ENCODE measurements at regions not wholly inside any gene's neighbourhood (a gene's known extent, or its start where the extent isn't known, plus 50 kb on each side); places are given as distances from the start of the nearest gene placed in this dataset.

DNA sequence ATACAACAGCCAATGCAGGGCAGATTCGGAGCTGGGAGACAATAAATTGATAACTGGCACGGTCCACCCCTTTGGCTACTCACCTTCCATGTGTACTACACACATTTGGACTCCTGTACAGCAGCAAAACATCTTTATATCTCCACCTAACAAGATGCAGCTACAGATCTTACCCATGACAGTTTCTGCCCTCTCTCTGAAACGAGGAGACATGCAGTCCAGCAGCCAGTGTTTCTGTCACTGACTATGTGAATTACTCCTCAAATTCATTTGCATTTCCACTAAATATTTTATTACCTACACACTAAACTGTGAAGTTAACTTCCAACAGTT is 58.7 kb upstream of the BEGAIN start:
- Histone ChIP-seq H3K27ac (ENCODE audit: low read depth in 1 of 3, low read length in 2 of 3) (no peak overlapping the region), H3K36me3 (ENCODE audit: control insufficient read depth in 3 of 3, insufficient read depth in 2 of 3, low read depth in 1 of 3, low read length in 3 of 3) (no peaks in the 10 kb centered on the region), H3K4me3 (ENCODE audit: low read depth in 1 of 3, low read length in 3 of 3) (no peak overlapping the region), H3K27me3 (ENCODE audit: control insufficient read depth in 3 of 3, insufficient read depth in 3 of 3, low read length in 3 of 3) (no peaks in the 10 kb centered on the region), H3K9me3 (ENCODE audit: control insufficient read depth in 2 of 2, insufficient read depth in 1 of 2, low read depth in 1 of 2, low read length in 1 of 2) (peaks cover 0 to 2% of the 10 kb centered on the region in 2 donors), H3K4me1 (ENCODE audit: control insufficient read depth in 3 of 3, insufficient read depth in 2 of 3, low read depth in 1 of 3, low read length in 2 of 3) (peaks cover 0 to 21% (median 8%) of the 10 kb centered on the region in 3 donors)
- WGBS, 3 donors = 29 to 41% (median 32%) methylated on average over 3 of the region's 3 CpGs
- FAIRE-seq = no peak
- no peak for DNase-seq

DNA sequence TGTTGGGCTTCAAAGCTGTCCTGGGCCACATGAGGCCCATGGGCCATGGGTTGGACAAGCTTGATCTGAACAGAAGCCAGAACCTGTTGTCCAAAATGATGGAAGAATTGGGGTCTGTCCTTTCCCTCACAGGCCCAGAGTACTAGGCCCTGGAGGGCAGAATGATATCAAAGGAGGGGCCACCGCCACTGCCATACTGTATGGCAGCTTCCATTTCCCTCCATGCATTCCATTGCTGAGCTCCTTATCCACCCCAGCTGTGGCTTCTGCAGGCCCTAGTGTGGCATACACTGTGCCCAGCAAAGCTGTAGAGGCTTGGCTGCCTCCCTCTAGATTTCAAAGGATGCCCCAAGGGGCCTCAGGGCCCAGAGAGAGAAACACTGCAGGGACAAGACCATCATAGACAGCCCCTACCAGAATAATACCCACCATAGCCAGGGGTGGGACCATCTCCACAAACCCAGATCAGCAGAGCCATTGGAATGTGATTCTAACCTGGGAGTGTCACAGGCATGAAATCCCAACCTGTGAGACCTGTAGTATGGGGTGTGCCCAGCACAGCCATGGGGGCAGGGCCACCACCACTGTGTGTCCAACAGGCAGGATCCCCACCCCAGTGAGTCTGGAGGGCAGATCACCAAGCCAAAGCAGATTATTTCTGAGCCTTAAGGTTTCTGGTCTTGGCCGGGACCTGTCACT is 61.4 kb upstream of the BEGAIN start:
- DNase-seq = peak in 1 of 2 donors; percentile 82
- Histone ChIP-seq H3K4me1 (ENCODE audit: control insufficient read depth in 3 of 3, insufficient read depth in 2 of 3, low read depth in 1 of 3, low read length in 2 of 3) (peaks cover 0 to 9% (median 6%) of the 10 kb centered on the region in 3 donors), H3K9me3 (ENCODE audit: control insufficient read depth in 2 of 2, insufficient read depth in 1 of 2, low read depth in 1 of 2, low read length in 1 of 2) (peaks cover 0 to 2% of the 10 kb centered on the region in 2 donors), H3K27ac (ENCODE audit: low read depth in 1 of 3, low read length in 2 of 3) (peak overlapping the region in 2 of 3 donors; percentile 22 to 91), H3K4me3 (ENCODE audit: low read depth in 1 of 3, low read length in 3 of 3) (no peak overlapping the region), H3K27me3 (ENCODE audit: control insufficient read depth in 3 of 3, insufficient read depth in 3 of 3, low read length in 3 of 3) (peaks cover 0 to 2% (median 0%) of the 10 kb centered on the region in 3 donors), H3K36me3 (ENCODE audit: control insufficient read depth in 3 of 3, insufficient read depth in 2 of 3, low read depth in 1 of 3, low read length in 3 of 3) (no peaks in the 10 kb centered on the region)
- whole genome bisulfite sequencing, 3 donors = 49 to 78% (median 77%) methylated on average over 2 of the region's 2 CpGs
- no peak for FAIRE-seq

DNA sequence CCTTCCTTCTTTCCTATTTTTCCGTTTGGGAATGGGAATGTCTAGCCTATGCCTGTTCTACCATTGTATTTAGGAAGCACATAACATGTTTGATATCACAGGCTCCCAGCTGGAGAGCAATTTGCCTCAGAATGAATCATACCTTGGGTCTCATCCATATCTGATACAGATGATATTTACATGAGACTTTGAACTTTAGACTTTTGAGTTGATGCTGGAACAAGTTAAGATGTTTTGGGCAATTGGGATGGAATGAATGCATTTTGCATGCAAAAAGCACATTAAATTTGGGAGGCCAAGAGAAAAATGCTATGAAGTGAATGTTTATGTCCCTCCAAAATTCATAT is 61.9 kb upstream of the BEGAIN start:
- H3K36me3 ChIP-seq (ENCODE audit: control insufficient read depth in 3 of 3, insufficient read depth in 2 of 3, low read depth in 1 of 3, low read length in 3 of 3) = no peaks in the 10 kb centered on the region
- no peak overlapping the region for H3K4me3 ChIP-seq (ENCODE audit: low read depth in 1 of 3, low read length in 3 of 3)
- H3K27ac ChIP-seq (ENCODE audit: low read depth in 1 of 3, low read length in 2 of 3) = peak overlapping the region in 2 of 3 donors; percentile 22 to 91
- no peak for FAIRE-seq
- H3K4me1 ChIP-seq (ENCODE audit: control insufficient read depth in 3 of 3, insufficient read depth in 2 of 3, low read depth in 1 of 3, low read length in 2 of 3) = peaks cover 0 to 9% (median 6%) of the 10 kb centered on the region in 3 donors
- peak in 1 of 2 donors; percentile 87 for DNase-seq
- 0 to 44% (median 6%) methylated on average over 1 of the region's 1 CpG for WGBS, 3 donors
- peaks cover 0 to 2% of the 10 kb centered on the region in 2 donors for H3K9me3 ChIP-seq (ENCODE audit: control insufficient read depth in 2 of 2, insufficient read depth in 1 of 2, low read depth in 1 of 2, low read length in 1 of 2)
- H3K27me3 ChIP-seq (ENCODE audit: control insufficient read depth in 3 of 3, insufficient read depth in 3 of 3, low read length in 3 of 3) = peaks cover 0 to 8% (median 0%) of the 10 kb centered on the region in 3 donors

DNA sequence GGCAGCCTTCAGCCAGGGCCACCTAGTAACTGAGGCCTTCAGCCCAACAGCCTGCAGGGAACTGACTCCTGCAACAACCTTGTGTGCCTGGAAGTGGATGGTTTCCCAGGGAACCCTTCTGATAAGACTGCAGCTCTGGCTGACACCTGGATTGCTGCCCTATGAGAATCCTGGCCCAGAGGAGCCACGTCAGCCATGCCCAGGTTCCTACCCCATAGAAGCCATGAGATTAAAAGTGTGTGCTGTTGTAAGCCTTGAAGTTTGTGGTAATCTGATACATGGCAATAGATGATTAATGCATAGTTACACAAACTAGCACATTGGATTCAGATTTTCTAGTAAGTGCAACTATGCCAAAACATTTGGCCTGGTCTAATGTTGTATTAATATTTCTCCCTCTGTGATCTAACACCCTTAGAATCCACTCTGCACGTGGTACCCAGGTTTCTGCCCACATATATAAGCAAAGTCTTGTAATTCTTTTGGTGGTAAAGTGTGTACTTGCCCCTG is 64.8 kb upstream of the BEGAIN start:
- Histone ChIP-seq H3K4me1 (ENCODE audit: control insufficient read depth in 3 of 3, insufficient read depth in 2 of 3, low read depth in 1 of 3, low read length in 2 of 3) (peaks cover 0 to 8% (median 4%) of the 10 kb centered on the region in 3 donors), H3K9me3 (ENCODE audit: control insufficient read depth in 2 of 2, insufficient read depth in 1 of 2, low read depth in 1 of 2, low read length in 1 of 2) (no peaks in the 10 kb centered on the region), H3K27ac (ENCODE audit: low read depth in 1 of 3, low read length in 2 of 3) (no peak overlapping the region), H3K27me3 (ENCODE audit: control insufficient read depth in 3 of 3, insufficient read depth in 3 of 3, low read length in 3 of 3) (peaks cover 0 to 25% (median 13%) of the 10 kb centered on the region in 3 donors), H3K36me3 (ENCODE audit: control insufficient read depth in 3 of 3, insufficient read depth in 2 of 3, low read depth in 1 of 3, low read length in 3 of 3) (no peaks in the 10 kb centered on the region), H3K4me3 (ENCODE audit: low read depth in 1 of 3, low read length in 3 of 3) (no peak overlapping the region)
- 68 to 82% (median 75%) methylated on average over 2 of the region's 2 CpGs for WGBS, 3 donors
- DNase-seq (no peak), FAIRE-seq (no peak)

DNA sequence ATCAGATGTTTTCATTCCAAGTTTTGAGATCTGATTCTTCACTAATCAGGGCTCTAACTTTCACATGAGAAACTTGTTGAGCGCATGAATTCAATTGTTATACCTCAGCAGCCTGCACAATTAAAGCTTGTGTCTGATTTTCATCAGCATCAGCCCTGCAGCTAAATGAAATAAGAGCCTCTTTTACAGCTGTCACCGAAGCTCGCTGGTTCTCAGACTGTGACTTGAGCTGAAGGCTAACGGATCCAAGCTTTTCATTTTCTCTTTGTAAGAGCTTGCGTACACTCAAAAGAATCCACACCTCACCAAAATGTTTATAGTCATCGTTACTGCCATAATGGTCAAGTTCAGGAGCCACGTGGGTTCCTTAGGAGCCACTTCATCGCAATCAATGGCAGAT is 65.5 kb upstream of the BEGAIN start:
- no peaks in the 10 kb centered on the region for H3K36me3 ChIP-seq (ENCODE audit: control insufficient read depth in 3 of 3, insufficient read depth in 2 of 3, low read depth in 1 of 3, low read length in 3 of 3)
- no peak for FAIRE-seq
- H3K4me1 ChIP-seq (ENCODE audit: control insufficient read depth in 3 of 3, insufficient read depth in 2 of 3, low read depth in 1 of 3, low read length in 2 of 3) = peaks cover 0 to 13% (median 4%) of the 10 kb centered on the region in 3 donors
- no peak for DNase-seq
- no peak overlapping the region for H3K27ac ChIP-seq (ENCODE audit: low read depth in 1 of 3, low read length in 2 of 3)
- peaks cover 0 to 25% (median 13%) of the 10 kb centered on the region in 3 donors for H3K27me3 ChIP-seq (ENCODE audit: control insufficient read depth in 3 of 3, insufficient read depth in 3 of 3, low read length in 3 of 3)
- 81 to 90% (median 86%) methylated on average over 8 of the region's 8 CpGs for WGBS, 3 donors
- H3K9me3 ChIP-seq (ENCODE audit: control insufficient read depth in 2 of 2, insufficient read depth in 1 of 2, low read depth in 1 of 2, low read length in 1 of 2) = no peaks in the 10 kb centered on the region
- H3K4me3 ChIP-seq (ENCODE audit: low read depth in 1 of 3, low read length in 3 of 3) = no peak overlapping the region

DNA sequence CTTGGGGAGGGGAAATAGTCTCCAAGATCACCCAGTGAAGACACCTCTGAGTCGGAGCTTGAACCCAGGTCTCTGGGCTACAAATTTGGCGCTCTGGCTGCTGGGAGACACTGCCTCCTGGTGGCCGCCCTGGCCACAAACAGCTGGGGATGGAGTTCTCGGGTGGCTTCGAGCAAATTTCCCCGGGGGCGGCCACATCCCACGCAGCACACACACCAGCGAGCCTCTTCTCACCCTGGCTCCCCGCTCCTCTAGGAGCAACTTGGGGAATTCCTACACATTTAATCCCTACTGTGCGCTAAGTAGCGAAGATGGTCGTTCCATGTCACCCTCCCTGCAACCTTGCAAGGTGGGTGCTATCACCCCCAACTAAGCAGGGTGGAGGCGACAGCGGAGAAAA is 66.2 kb upstream of the BEGAIN start:
- DNase-seq = no peak
- FAIRE-seq = no peak
- 59 to 65% (median 60%) methylated on average over 15 of the region's 15 CpGs for WGBS, 3 donors

DNA sequence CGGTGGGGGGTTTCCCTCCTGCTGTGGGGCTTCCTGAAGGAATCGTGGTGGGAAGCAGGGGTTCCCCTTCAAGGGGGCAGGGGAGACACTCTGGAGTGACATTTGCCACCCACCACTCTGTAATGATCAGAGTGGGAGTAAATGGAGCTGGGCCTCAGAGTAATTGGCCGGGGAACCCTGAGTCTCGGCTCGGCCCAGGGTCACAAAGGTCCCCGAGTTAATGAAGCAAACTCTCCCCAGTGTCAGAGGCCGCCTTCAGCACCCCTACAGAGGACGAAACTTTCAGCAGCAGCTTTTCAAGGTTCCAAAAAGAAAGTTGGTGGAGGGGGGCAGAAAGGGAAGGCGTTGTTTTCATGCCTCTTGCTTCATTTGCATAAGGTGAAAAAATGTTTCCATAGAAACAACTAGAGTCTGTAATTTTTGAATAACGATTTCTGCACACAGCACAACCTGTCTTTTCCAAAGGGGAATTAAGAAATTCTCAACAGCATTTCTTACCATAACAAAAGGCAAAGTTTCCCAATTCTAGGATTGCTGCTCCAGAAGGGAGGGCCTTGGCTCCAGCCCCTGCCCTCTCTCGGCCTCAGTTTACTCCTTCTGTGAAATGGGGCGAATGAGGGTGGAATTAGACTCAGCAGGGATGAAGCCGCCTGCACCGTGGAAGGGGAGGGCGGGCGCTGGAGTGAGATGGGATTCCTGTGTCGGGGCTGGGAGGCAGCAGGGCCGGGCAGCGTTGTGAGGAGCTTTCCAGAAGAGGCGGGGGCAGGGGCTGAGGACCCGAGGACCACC is 67.0 kb upstream of the BEGAIN start:
- 46 to 56% (median 49%) methylated on average over 21 of the region's 21 CpGs for WGBS, 3 donors
- H3K4me1 ChIP-seq (ENCODE audit: control insufficient read depth in 3 of 3, insufficient read depth in 2 of 3, low read depth in 1 of 3, low read length in 2 of 3) = peaks cover 0 to 22% (median 0%) of the 10 kb centered on the region in 3 donors
- H3K4me3 ChIP-seq (ENCODE audit: low read depth in 1 of 3, low read length in 3 of 3) = no peak overlapping the region

More for the DNA sequence above, 66.2 kb upstream of the BEGAIN start:
- no peak overlapping the region for H3K4me3 ChIP-seq (ENCODE audit: low read depth in 1 of 3, low read length in 3 of 3)
- no peak overlapping the region for H3K27ac ChIP-seq (ENCODE audit: low read depth in 1 of 3, low read length in 2 of 3)
- H3K27me3 ChIP-seq (ENCODE audit: control insufficient read depth in 3 of 3, insufficient read depth in 3 of 3, low read length in 3 of 3) = peaks cover 0 to 25% (median 13%) of the 10 kb centered on the region in 3 donors
- H3K9me3 ChIP-seq (ENCODE audit: control insufficient read depth in 2 of 2, insufficient read depth in 1 of 2, low read depth in 1 of 2, low read length in 1 of 2) = no peaks in the 10 kb centered on the region
- no peaks in the 10 kb centered on the region for H3K36me3 ChIP-seq (ENCODE audit: control insufficient read depth in 3 of 3, insufficient read depth in 2 of 3, low read depth in 1 of 3, low read length in 3 of 3)
- peaks cover 0 to 20% (median 3%) of the 10 kb centered on the region in 3 donors for H3K4me1 ChIP-seq (ENCODE audit: control insufficient read depth in 3 of 3, insufficient read depth in 2 of 3, low read depth in 1 of 3, low read length in 2 of 3)

DNA sequence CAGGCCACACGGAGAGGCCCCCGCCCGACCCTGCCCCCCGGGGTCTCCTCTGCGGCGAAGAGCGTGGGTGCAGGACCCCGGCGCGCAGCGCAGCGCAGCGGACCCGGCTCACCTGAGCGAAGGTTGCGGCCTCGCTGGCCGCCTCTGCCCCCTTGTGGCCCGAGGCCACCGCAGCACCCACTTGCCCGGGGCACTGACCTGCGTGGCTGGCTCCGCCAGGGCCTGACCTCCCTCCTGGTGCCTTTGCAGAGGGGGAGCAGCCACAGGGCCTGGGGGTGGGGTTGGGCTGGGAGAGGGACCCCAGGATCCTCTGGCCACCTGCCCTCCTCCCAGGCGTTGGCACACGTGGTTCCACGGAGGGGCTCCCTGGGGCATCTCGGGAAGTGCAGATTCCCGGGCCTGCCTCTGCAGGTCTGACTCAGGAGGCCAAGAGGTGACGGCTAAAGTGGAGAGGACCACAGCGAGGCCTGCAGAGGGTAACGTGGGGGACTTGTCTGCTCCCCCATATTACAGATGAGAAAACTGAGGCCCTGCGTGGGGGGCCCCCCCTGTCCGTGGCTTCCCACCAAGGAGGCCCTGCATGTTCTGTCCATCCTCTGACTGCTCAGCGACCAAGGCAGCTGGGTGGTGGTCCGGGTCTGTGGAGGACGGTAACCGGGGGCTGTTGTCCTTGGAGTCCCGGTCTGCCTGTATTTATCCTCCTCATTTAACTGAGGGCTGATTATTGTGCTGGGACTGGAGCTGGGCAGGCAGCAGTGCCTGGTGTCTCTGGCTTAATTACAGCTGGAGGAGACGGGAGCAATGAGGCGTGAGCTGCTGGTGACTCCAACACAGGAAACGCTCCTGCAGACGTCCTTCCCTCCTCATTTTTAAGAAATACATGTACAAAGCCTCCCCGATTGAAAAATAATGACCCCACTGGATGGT is 67.9 kb upstream of the BEGAIN start:
- FAIRE-seq = no peak
- no peaks in the 10 kb centered on the region for H3K36me3 ChIP-seq (ENCODE audit: control insufficient read depth in 3 of 3, insufficient read depth in 2 of 3, low read depth in 1 of 3, low read length in 3 of 3)
- no peak overlapping the region for H3K27ac ChIP-seq (ENCODE audit: low read depth in 1 of 3, low read length in 2 of 3)
- H3K4me3 ChIP-seq (ENCODE audit: low read depth in 1 of 3, low read length in 3 of 3) = no peak overlapping the region
- 36 to 42% (median 38%) methylated on average over 26 to 43 of the region's 43 CpGs for WGBS, 3 donors
- H3K9me3 ChIP-seq (ENCODE audit: control insufficient read depth in 2 of 2, insufficient read depth in 1 of 2, low read depth in 1 of 2, low read length in 1 of 2) = peaks cover 0 to 4% of the 10 kb centered on the region in 2 donors
- H3K4me1 ChIP-seq (ENCODE audit: control insufficient read depth in 3 of 3, insufficient read depth in 2 of 3, low read depth in 1 of 3, low read length in 2 of 3) = peaks cover 0 to 30% (median 0%) of the 10 kb centered on the region in 3 donors
- peaks cover 0 to 25% (median 13%) of the 10 kb centered on the region in 3 donors for H3K27me3 ChIP-seq (ENCODE audit: control insufficient read depth in 3 of 3, insufficient read depth in 3 of 3, low read length in 3 of 3)
- DNase-seq = peak; percentile 43 to 73

More for the DNA sequence above, 67.0 kb upstream of the BEGAIN start:
- no peak for FAIRE-seq
- H3K27ac ChIP-seq (ENCODE audit: low read depth in 1 of 3, low read length in 2 of 3) = no peak overlapping the region
- no peak for DNase-seq
- no peaks in the 10 kb centered on the region for H3K36me3 ChIP-seq (ENCODE audit: control insufficient read depth in 3 of 3, insufficient read depth in 2 of 3, low read depth in 1 of 3, low read length in 3 of 3)
- H3K9me3 ChIP-seq (ENCODE audit: control insufficient read depth in 2 of 2, insufficient read depth in 1 of 2, low read depth in 1 of 2, low read length in 1 of 2) = no peaks in the 10 kb centered on the region
- H3K27me3 ChIP-seq (ENCODE audit: control insufficient read depth in 3 of 3, insufficient read depth in 3 of 3, low read length in 3 of 3) = peaks cover 0 to 25% (median 13%) of the 10 kb centered on the region in 3 donors

Measured in small intestine (tissue), 7 donors.